Cerebellar cortex (tissue), 1 donor: ENCODE measurements at regions not wholly inside any gene's neighbourhood (a gene's known extent, or its start where the extent isn't known, plus 50 kb on each side); places are given as distances from the start of the nearest gene placed in this dataset.
A peak's percentile ranks its signal among the peaks of the same experiment; 100 is the strongest.
"Not testable (repeated sequence)": the region's sequence is repeated elsewhere in the genome, so short reads cannot be mapped to it uniquely, and the experiment has no call there.

Experiments
- DNase-seq: peaks from one replicate; pipeline ENCODE4 v3.0.0-alpha.2; 2015; ENCODE audit warnings: low spot score

DNA sequence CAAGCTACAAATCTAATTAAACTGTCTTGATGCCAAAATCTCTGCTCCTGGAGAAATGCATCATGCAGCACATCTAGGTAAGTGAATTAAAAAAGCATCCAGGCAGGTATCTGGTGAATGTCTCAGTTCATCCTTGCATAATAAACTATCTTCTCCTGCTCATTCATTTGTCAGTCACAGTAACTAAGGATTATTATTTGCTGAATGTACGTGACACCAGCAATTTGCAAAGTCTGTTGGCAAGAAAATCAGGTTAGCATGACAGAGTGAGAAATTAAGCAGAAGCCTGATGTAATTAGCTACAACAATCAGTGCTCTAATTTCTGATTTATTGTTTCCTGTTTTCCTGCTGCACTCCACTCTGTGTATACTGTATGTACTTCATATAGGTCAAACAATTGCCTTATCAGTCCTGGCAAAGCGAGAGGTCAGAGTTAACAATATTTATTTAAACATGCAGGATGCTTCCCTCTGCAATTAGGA lies 213.6 kb downstream of the FBXO8 start:
- DNase-seq = no peak

DNA sequence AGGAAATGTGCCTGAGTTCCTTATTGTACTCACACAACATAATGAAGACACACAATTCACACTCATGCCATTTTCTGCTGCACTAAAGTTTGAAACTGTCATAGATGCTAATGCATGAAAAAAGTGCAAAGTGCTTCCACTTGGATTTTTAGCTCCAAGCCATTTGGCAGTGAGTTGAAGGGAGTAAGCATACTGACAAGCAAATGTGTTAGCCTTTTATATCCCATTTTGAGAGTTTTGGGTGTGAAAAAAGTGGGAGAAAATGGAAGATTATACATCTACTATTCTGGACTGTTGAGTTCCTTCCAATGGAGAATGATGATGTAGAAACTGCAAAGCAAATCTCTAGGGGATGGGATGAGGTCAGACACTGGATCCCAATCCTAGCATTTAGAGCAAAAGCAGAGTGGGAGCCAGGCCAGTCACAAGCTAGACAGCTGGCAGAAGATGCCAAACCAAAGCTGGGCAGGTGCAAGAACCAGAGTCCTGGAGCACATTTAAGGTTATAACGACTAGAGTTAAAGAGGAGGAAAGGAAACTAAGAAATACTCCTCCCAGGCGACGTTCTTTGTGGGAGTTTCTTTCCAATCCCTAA lies 216.8 kb downstream of the FBXO8 start:
- no peak for DNase-seq

DNA sequence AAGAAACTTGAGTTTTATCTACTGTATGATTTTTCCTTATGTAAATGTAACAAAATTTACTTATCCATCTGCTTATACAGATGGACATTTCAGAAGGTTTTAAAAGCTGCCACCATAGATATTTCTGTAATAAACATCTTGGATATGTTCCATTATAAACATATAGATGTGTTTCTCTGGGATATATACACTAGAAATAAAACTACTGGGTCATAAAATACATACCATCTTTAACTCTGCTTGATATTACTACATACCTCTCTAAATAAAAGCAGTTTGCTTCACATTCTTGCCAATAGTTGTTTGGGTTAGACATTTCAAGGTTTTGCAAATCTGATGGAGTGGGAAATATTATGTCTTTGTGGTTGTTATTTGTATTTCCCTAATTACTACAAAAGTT lies 220.6 kb downstream of the FBXO8 start:
- no peak for DNase-seq

DNA sequence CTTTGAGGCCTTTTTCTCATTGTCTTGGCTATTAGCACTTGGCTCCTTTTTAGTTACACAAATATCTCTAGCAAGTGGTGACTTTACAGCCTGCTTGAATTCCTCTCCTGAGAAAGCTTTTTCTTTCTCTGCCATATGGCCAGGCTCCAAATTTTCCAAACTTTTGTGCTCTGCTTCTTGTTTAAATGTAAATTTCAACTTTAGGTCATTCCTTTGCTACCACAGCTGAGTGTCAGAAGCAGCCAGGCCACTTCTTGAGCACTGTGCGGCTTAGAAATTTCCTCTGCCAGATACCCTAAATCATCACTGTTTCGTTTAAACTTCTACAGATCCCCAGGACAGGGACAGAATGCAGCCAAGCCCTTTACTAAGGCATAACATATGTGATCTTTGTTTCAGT lies 222.4 kb downstream of the FBXO8 start:
- no peak for DNase-seq

DNA sequence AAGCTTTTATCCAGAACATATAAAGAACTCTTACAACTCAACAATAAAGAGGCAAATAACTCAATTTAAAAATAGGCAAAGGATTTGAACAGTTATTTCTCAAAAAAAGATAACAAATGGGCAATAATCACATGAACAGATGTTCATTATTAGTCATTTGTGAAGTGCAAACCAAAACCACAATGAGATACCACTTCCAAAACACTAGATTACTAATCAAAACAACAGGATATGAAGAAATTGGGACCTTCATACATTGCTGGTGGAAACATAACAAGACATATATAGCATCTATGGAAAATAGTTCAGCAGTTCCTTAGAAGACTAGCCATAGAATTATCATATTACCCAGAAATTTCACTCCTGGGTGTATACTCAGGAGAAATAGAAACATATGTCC lies 224.6 kb downstream of the FBXO8 start:
- no peak for DNase-seq

DNA sequence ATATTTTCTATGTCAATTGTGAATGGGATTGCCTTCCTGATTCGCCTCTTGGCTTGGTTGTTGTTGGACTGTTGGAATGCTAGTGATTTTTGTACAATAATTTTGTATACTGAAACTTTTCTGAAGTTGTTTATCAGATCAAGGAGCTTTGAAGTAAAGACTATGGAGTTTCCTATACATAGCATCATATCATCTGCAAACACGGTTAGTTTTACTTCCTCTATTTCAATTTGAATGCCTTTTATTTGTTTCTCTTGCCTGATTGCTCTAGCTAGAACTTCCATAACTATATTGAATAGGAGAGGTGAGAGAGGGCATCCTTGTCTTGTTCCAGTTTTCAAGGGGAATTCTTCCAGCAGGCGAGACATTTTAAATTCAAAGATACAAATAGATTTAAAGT lies 226.5 kb downstream of the FBXO8 start:
- no peak for DNase-seq

DNA sequence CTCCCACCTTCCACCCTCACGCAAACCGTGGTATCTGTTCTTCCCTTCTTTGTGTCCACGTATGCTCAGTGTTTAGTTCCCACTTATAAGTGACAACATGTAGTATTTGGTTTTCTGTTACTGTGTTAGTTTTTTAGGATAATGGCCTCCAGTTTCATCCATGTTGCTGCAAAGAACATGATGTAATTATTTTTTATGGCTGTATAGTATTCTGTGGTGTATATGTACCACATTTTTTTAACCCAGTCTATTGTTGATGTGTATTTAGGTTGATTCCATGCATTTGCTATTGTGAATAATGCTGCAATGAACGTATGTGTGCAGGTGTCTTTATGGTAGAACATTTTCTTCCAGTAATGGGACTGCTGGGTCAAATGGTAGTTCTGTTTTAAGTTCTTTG lies 228.1 kb downstream of the FBXO8 start:
- DNase-seq = no peak

DNA sequence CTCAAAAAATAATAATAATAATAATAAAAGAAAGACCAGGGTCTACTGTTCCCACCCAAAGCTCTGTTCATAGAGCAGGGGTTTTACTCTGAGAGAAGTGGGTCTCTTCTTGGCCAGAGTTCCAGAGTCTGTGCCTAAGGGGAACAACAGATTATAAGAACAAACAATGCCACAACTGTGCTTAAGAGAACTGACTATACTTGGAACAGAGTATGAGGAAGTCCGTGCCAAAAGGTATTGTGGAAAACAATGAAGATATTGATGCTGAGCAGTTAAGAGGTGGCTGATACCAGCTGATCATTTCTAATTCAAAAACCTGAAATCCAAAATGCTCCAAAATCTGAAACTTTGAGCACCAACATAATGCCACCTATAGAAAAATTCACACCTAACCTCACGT lies 229.6 kb downstream of the FBXO8 start:
- no peak for DNase-seq

DNA sequence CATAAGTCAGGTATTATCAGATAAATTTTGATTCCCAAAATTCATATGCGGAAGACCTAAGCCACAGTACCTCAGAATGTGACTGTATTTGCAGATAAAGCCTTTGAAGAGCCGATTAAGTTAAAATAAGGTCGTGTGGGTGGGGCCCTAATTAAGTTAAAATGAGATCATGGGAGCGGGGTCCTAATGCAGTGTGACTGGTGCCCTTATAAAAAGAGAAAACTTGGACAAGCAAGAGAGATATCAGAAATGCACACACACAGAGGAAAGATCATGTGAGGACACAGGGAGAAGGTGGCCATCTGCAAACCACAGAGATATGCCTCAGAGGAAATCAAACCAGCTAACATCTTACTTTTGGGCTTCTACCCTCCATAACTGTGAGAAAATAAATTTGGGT lies 236.1 kb downstream of the FBXO8 start:
- no peak for DNase-seq

DNA sequence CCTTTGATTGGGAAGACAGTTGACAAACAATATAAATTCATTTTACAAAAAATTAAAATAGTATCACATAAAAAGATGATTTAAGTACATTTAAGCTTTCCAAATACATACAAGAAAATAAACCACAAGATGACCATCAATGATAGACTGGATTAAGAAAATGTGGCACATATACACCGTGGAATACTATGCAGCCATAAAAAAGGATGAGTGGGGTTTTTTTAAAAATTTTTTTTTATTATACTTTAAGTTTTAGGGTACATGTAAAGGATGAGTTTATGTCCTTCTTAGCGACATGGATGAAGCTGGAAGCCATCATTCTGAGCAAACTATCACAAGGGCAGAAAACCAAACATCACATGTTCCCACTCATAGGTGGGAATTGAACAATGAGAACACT lies 237.6 kb downstream of the FBXO8 start:
- DNase-seq = not testable (repeated sequence)

DNA sequence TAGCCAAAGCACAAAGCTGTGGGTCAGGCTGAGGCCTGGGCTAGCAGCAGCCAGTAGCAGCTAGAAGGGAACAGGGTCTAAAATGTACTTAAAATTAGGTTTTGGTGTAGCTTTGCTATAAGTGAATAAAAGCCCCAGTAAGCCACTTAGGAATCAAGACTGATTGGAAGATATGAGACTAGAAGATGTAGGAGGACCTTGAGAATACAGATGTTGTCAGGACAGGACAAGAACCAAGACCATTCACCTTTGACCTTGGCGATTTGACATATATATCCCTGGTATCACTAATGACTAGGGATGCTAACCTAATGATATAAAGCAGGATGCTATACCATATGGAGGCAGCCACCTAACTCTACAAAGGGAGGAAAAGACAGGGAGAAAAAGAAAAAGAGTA lies 238.1 kb downstream of the FBXO8 start:
- no peak for DNase-seq

DNA sequence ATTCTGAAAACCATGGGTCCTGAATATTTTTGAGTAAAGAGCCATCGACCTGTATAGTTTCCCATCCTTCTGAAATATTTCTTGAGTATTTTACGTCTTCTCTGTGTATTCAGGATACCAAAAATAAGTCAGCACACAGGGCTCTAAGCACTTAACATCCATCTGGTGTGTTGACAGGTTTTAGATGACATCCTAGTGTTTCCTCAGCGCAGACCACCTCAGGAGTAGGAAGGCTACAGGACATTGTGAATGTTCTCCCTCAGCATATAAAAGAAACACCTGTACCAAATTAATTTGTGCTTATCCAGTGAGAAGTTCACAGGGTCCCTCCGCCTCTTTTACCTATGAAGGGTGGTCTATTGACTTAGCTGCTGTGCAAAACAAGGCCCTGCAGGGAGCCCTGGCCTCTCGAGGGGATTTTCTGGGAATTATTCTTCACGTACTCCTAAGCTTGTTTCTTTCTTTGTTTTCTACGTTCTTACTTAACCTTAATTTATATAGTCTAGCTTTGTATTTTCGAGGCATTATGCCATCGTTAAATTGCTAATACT lies 241.8 kb downstream of the FBXO8 start:
- DNase-seq = no peak

DNA sequence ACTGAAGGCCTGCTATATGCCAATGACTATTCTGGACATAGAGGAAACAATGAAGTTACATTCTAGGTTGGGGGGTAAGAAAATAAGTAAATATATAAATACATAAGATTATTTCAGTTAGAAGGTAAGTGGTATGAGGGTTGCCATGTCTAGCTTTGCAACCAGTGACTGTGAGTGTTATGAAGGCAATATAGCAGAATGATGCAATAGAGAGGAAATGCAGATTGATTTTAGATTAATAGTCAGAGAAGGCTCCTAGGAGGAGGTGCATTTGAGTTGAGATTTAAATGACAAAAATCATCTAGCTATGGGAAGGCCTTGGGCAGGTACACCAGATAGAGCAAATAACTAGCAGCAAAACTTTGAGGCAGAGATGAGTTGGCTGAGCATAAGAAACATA lies 243.2 kb downstream of the FBXO8 start:
- no peak for DNase-seq

DNA sequence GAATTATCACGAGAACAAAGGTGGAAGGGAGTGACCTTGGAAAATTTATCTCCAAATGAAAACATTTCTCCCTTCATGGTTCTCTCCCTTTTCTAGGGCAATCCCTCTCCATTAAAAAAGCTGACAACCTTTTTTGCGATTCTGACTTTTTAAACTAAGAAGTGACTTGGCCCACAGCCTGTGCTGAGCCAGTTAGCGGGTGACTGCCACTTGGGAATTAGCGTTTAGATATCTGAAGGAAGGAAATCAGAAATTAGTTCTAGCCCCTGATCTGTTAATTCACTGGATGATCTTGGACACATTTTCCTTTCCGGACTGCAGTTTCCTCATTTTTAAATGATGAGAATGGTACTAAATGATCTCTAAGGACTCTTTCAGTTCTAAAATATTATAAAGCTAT lies 245.0 kb downstream of the FBXO8 start:
- no peak for DNase-seq

DNA sequence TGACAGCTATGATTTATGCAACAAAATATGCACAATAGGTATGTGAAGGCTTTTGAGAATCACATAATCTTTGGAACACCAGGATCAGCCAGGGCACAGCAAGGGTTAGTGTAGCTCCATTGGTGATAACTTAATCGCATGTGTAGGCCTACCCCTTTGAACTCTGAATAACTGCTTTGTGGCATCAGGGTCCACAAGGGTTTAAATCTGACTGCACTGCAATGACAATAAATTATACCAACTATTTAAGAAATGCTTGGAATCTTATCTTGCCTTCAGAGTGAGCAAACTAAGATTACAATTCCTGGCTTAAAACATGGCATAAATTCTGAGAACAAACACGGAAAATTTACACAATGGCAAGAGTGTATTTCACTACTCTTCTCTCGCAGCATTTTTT lies 245.8 kb downstream of the FBXO8 start:
- DNase-seq = no peak

DNA sequence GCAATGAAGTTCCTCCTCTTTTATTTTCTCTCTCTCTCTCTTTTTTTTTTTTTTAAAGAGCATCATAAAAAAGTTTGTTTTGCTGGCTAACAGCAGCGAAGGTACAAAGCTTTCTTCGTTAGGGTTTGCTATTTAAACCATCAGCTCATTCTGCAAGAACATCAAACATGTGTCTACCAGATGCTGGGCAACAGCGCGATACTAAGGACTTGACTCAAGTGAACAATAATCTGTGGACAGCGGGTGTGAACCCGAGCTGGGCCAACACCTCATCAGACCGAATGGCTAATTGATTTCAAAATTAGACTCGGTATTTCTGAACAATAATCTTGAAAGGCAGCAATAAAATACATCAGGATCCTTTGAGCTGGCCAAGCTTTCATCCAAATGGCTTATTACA lies 246.4 kb downstream of the FBXO8 start:
- DNase-seq = no peak

DNA sequence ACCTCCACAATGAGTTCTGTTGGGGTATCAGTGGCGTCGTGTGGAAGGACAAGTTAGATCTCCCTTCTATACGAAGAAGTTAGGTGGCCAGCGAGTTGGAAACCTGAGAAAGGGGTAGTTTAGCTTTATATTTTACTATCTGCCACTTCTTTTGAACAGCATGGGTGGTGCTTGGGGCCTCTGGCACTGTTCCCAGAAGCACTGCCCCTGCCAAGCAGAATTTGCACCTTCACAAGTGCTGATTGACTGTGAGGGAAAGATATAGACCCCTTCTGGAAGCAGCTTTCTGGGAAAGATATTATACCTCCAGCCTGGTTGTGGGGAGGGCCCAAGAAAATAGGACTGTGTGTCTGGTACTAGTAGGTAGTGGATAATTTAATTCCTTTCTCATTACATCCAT lies 246.9 kb downstream of the FBXO8 start:
- no peak for DNase-seq

DNA sequence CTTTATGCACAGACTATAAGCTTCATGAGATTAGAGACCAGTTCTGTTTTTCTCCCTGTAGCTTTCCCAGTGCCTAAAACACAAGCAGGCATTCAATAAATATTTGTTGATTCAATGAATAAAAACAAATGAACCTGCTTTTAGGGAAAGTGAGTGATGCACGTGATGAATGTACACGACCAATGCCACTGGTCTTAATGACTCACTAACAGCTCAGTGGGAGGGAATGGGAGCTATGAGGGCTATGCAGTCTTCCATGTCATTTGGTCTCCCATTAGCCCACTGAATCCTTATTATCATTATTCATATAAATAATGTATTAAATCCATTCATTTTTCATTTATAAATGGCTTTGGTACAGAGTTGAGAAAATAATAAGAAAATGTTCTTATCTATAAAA lies 247.4 kb downstream of the FBXO8 start:
- no peak for DNase-seq

DNA sequence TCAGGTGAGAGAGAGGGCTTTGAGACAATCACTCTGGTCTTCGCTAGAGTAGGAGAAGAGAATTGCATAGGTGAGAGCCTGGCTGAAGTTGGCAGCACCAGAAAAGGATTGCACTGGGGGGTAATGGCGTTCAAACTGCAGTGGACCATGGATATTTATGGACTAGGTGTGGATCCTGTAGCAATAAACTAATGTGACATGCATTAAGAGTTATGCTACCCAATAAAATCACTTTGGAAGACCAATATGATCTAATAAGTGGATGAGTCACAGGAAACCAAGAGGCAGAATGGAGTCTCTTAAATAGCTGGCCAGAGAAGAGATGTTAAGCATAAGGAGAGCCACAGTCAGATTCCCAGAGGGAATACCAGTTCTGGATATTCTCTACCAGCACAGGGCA lies 259.8 kb downstream of the FBXO8 start:
- no peak for DNase-seq

DNA sequence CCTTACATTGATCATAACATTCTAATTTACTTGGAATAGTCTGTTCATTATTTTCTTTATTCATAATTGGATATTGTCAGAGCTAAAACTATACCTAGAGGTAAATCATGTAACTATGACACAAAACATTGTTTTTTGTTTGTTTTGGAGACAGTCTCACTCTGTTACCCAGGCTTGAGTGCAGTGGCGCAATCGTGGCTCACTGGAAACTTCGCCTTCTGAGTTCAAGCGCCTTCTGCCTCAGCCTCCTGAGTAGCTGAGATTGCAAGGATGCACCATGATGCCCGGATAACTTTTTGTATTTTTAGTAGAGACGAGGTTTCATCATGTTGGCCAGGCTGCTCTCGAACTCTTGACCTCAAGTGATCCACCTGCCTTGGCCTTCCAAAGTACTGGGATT lies 265.2 kb downstream of the FBXO8 start:
- DNase-seq = no peak

DNA sequence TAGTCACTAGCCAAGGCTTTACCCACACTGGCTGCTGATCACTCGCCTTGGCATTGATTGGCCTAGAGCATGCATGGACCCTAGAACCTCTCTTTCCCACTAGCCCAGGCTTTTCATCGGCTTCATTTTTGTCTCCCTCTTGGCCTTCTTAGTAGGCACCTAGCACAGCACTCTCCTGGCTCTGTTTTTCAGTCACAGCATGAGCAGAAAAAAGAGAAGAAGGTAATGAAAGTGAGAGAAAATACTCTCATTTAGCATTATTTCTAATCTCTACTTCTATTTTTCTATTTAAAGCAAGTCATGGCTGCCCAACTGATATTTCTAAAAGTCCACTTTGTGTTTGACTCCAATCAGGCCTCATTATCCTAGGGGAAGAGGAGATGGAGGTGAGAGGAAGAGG lies 267.2 kb downstream of the FBXO8 start:
- DNase-seq = no peak

DNA sequence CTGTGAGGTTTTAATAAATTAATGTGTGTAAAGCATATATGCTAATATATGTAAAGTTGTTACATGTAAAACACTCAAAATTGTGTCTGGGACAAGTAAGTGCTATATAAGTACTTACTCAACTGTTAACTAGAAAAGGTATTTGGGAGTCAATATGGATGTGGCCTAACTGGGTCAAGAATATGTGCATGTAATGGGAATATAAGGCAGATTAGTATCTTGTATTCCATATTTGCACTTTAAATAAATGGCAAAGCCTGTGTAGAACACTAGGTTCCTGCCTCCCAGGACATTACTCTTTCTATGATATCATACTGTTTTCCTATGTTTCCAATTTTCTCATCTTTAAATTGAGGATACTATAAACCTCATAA lies 270.6 kb downstream of the FBXO8 start:
- no peak for DNase-seq

DNA sequence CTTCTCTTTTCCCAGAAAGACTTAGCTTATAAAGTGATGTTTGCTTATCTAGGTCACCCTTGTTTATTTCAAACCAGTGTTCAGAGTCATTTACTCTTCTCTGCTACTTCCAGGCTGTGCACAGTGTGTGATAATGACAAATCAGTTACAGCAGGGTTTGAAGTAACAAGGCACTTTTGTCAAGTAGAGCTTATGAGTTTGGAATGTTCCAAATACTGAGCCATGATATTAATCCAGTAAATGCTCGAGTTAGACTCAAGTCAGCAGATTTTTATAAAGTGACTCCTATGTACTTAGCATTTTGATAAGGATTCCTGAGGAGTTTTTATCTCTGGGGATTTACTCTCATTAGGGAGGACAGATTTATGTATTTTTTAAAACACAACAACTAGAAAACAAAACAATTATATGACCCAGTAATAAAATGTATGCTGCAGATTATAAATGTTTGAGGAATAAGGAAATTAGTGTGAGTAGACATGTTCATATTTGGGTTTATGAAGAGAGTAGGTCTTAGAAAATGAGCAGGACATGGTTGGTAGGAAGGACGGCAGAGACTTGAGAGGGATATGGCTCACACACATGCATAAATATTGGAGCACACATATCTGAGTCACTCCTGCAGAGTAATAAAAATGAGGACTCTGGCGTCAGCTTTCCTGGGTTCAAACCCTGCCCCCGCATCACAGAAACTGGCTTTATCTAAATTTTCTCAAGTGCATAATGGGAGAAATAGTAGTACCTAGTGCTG lies 271.2 kb downstream of the FBXO8 start:
- DNase-seq = peak; percentile 5

DNA sequence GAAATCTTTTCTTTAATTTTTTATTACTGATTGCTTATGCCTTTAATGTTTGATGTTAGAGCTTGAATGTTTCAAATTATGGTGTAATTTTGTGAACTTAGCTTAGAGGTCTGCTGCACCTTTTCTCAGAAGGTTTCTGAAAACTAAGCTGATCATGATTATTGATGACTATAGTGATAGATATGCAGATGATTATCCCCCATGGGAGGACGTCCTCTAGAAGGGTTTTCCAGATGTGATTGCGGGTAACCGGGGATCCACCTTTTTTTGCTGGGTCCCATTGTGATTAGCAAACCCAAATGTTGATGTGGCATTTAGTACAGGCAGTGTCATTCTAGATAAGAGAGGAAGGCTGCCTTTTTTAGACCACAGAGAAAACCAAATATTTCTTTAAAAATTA lies 272.9 kb downstream of the FBXO8 start:
- no peak for DNase-seq
